PC-9 (cell line): ENCODE measurements at regions not wholly inside any gene's neighbourhood (a gene's known extent, or its start where the extent isn't known, plus 50 kb on each side); places are given as distances from the start of the nearest gene placed in this dataset.

Experiments used
- CTCF ChIP-seq: fragments of 200-600 bp; sonication (generic); conservative IDR thresholded peaks from 2 replicates; pipeline ENCODE4 v1.6.1; 2017; ENCODE audit warnings: mixed run types, antibody characterized with exemption, mild to moderate bottlenecking, moderate library complexity
- EZH2 ChIP-seq: fragments of 200-600 bp; sonication (generic); IDR thresholded peaks from 2 replicates; pipeline ENCODE4 v1.8.0; 2017; ENCODE audit warnings: antibody characterized with exemption, low read depth

GRCh38 chr12:30003321-30003720 is 219.6 kb upstream of the TMTC1 start:
- TF ChIP-seq EZH2 (no peak), CTCF (no peak)
